ENCODE measurements at regions not wholly inside any gene's neighbourhood (a gene's known extent, or its start where the extent isn't known, plus 50 kb on each side); places are given as distances from the start of the nearest gene placed in this dataset.

DNA sequence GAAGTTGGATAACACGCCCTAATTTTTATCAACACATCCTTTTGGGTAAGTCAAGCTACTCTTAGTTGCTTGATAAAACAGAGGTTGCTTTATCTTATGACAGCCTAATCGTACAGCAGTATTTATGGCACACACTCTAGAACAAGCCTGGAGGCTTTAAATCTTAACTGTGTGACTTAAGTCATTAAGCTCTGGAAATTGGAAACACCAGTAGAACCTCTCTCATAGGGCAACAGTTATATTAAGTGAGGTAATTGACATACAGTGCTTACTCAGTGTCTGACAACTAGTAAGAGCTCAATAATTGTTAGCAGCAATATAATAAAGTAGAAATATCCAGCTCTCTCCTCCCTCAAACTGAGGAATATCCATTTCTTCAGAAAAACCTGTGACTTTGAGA is 808.9 kb upstream of the WWC1 start:
- TF ChIP-seq, protein P1, sequence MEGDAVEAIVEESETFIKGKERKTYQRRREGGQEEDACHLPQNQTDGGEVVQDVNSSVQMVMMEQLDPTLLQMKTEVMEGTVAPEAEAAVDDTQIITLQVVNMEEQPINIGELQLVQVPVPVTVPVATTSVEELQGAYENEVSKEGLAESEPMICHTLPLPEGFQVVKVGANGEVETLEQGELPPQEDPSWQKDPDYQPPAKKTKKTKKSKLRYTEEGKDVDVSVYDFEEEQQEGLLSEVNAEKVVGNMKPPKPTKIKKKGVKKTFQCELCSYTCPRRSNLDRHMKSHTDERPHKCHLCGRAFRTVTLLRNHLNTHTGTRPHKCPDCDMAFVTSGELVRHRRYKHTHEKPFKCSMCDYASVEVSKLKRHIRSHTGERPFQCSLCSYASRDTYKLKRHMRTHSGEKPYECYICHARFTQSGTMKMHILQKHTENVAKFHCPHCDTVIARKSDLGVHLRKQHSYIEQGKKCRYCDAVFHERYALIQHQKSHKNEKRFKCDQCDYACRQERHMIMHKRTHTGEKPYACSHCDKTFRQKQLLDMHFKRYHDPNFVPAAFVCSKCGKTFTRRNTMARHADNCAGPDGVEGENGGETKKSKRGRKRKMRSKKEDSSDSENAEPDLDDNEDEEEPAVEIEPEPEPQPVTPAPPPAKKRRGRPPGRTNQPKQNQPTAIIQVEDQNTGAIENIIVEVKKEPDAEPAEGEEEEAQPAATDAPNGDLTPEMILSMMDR (IDR thresholded peaks at IDR 0.05; ENCODE audit: low read length), result no peak
- no peak for TF ChIP-seq EZH2 (IDR thresholded peaks at IDR 0.05; ENCODE audit: borderline replicate concordance, low read length)
